PC-3 (cell line): ENCODE measurements at regions not wholly inside any gene's neighbourhood (a gene's known extent, or its start where the extent isn't known, plus 50 kb on each side); places are given as distances from the start of the nearest gene placed in this dataset.

Source experiments
- EZH2 ChIP-seq: fragments of 300-600 bp; sonication (generic); IDR thresholded peaks from one replicate; pipeline ENCODE4 v1.6.1; 2017; ENCODE audit warnings: antibody characterized with exemption, mild to moderate bottlenecking, low read length; ENCODE audit not compliant: unreplicated experiment
- TF ChIP-seq, protein P1 (sequence below): fragments of 300-600 bp; sonication (generic); conservative IDR thresholded peaks from 2 replicates; pipeline ENCODE4 v1.5.1; 2017; ENCODE audit warnings: antibody characterized with exemption, low read depth, mild to moderate bottlenecking, low read length

- TF ChIP-seq, protein P1, sequence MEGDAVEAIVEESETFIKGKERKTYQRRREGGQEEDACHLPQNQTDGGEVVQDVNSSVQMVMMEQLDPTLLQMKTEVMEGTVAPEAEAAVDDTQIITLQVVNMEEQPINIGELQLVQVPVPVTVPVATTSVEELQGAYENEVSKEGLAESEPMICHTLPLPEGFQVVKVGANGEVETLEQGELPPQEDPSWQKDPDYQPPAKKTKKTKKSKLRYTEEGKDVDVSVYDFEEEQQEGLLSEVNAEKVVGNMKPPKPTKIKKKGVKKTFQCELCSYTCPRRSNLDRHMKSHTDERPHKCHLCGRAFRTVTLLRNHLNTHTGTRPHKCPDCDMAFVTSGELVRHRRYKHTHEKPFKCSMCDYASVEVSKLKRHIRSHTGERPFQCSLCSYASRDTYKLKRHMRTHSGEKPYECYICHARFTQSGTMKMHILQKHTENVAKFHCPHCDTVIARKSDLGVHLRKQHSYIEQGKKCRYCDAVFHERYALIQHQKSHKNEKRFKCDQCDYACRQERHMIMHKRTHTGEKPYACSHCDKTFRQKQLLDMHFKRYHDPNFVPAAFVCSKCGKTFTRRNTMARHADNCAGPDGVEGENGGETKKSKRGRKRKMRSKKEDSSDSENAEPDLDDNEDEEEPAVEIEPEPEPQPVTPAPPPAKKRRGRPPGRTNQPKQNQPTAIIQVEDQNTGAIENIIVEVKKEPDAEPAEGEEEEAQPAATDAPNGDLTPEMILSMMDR: no peak
- TF ChIP-seq EZH2: no peak
Measured at GRCh38 chr15:83396101-83396500, 51.0 kb upstream of the SH3GL3 start.
